Glomerular endothelial cell (primary cell): ENCODE measurements at regions not wholly inside any gene's neighbourhood (a gene's known extent, or its start where the extent isn't known, plus 50 kb on each side); places are given as distances from the start of the nearest gene placed in this dataset.

Experiments
- DNase-seq: peaks from one replicate; pipeline ENCODE4 v3.0.0-alpha.2; 2011; ENCODE audit warnings: low read depth, low spot score; ENCODE audit errors: extremely low read depth

GRCh38 chr1:81125672-81126071, 675.1 kb upstream of the ADGRL2 start:
- no peak for DNase-seq

- no peak for DNase-seq
Observed at GRCh38 chr1:81121306-81121705, 679.4 kb upstream of the ADGRL2 start.

GRCh38 chr1:81119319-81119718, 681.4 kb upstream of the ADGRL2 start:
- no peak for DNase-seq

GRCh38 chr1:81118550-81118949, 682.2 kb upstream of the ADGRL2 start:
- DNase-seq, result no peak

- no peak for DNase-seq
Observed at GRCh38 chr1:81115422-81115821, 685.3 kb upstream of the ADGRL2 start.

- DNase-seq, result no peak
Observed at GRCh38 chr1:81114191-81114590, 686.5 kb upstream of the ADGRL2 start.

- no peak for DNase-seq
Observed at GRCh38 chr1:81113688-81114087, 687.0 kb upstream of the ADGRL2 start.

- DNase-seq, result no peak
Observed at GRCh38 chr1:81111818-81112217, 688.9 kb upstream of the ADGRL2 start.

GRCh38 chr1:81109038-81109437, 691.7 kb upstream of the ADGRL2 start:
- no peak for DNase-seq

GRCh38 chr1:81097860-81098259, 702.9 kb upstream of the ADGRL2 start:
- DNase-seq, result no peak

- no peak for DNase-seq
Observed at GRCh38 chr1:81073580-81073979, 727.2 kb upstream of the ADGRL2 start.

GRCh38 chr1:81071969-81072753, 728.6 kb upstream of the ADGRL2 start:
- DNase-seq, result no peak

GRCh38 chr1:81071072-81071858, 729.5 kb upstream of the ADGRL2 start:
- no peak for DNase-seq

GRCh38 chr1:81069856-81070255, 730.9 kb upstream of the ADGRL2 start:
- DNase-seq, result no peak

- no peak for DNase-seq
Observed at GRCh38 chr1:81068726-81069125, 732.0 kb upstream of the ADGRL2 start.

GRCh38 chr1:81053826-81054225, 746.9 kb upstream of the ADGRL2 start:
- no peak for DNase-seq

- DNase-seq, result no peak
Observed at GRCh38 chr1:81052162-81052561, 748.6 kb upstream of the ADGRL2 start.

- no peak for DNase-seq
Observed at GRCh38 chr1:81050390-81050789, 750.3 kb upstream of the ADGRL2 start.

GRCh38 chr1:81044708-81045107, 756.0 kb upstream of the ADGRL2 start:
- no peak for DNase-seq

- DNase-seq, result no peak
Observed at GRCh38 chr1:81042225-81042624, 758.5 kb upstream of the ADGRL2 start.

- DNase-seq, result no peak
Observed at GRCh38 chr1:81034291-81034690, 766.4 kb upstream of the ADGRL2 start.

- no peak for DNase-seq
Observed at GRCh38 chr1:81032973-81033425, 767.7 kb upstream of the ADGRL2 start.
